SU-DHL-6 (cell line): ENCODE measurements at regions not wholly inside any gene's neighbourhood (a gene's known extent, or its start where the extent isn't known, plus 50 kb on each side); places are given as distances from the start of the nearest gene placed in this dataset.

Experiments used
- H2AFZ ChIP-seq: fragments of 200-600 bp; sonication (generic); 2 replicates; pipeline ENCODE4 v1.6.1; 2014; ENCODE audit warnings: low read depth, mild to moderate bottlenecking, moderate library complexity, mixed read lengths, antibody characterized with exemption, low read length; ENCODE audit not compliant: severe bottlenecking
- H3F3A ChIP-seq: fragments of 200-600 bp; shearing (Covaris generic); 2 replicates; pipeline ENCODE4 v1.6.0; 2016; ENCODE audit warnings: antibody characterized with exemption, mild to moderate bottlenecking; ENCODE audit not compliant: insufficient read depth
- H3K27ac ChIP-seq: fragments of 200-600 bp; sonication (generic); 2 replicates; pipeline ENCODE4 v1.5.1; 2016; ENCODE audit warnings: low read depth, mild to moderate bottlenecking, low read length, moderate library complexity, mixed read lengths
- H3K27me3 ChIP-seq: fragments of 200-600 bp; sonication (generic), shearing (Covaris generic); 2 replicates; pipeline ENCODE4 v1.6.0; 2014; ENCODE audit warnings: mild to moderate bottlenecking, low read length
- H3K36me3 ChIP-seq: fragments of 200-600 bp; sonication (generic); 2 replicates; pipeline ENCODE4 v1.6.1; 2014; ENCODE audit warnings: mild to moderate bottlenecking, low read length, mixed read lengths
- H3K4me2 ChIP-seq: fragments of 300-600, 200-600 bp; shearing (Covaris generic), sonication (generic); 2 replicates; pipeline ENCODE4 v1.6.0; 2014; ENCODE audit warnings: low read length, low read depth, mild to moderate bottlenecking; ENCODE audit not compliant: poor library complexity, severe bottlenecking
- H3K4me3 ChIP-seq: fragments of 200-600 bp; sonication (generic); 2 replicates; pipeline ENCODE4 v1.5.1; 2014; ENCODE audit warnings: antibody characterized with exemption, low read length, mild to moderate bottlenecking, mixed read lengths; ENCODE audit not compliant: insufficient read depth, poor library complexity, severe bottlenecking
- H3K79me2 ChIP-seq: fragments of 200-600 bp; sonication (generic); 2 replicates; pipeline ENCODE4 v1.6.1; 2014; ENCODE audit warnings: mild to moderate bottlenecking, low read length, moderate library complexity; ENCODE audit not compliant: insufficient read depth
- H3K9ac ChIP-seq: fragments of 200-600 bp; sonication (generic); 2 replicates; pipeline ENCODE4 v1.7.0; 2014; ENCODE audit warnings: mild to moderate bottlenecking, low read length
- H3K9me2 ChIP-seq: fragments of 200-600 bp; sonication (generic); replicated peaks from 2 replicates; pipeline ENCODE4 v1.6.1; 2014; ENCODE audit warnings: low read length; ENCODE audit not compliant: insufficient read depth
- H3K9me3 ChIP-seq: fragments of 200-600 bp; sonication (generic); 2 replicates; pipeline ENCODE4 v1.6.1; 2014; ENCODE audit warnings: low read length, mixed read lengths; ENCODE audit not compliant: insufficient read depth
- H4K20me1 ChIP-seq: fragments of 200-600 bp; sonication (generic); 2 replicates; pipeline ENCODE4 v1.6.1; 2014; ENCODE audit warnings: low read depth, mild to moderate bottlenecking, antibody characterized with exemption, low read length, moderate library complexity, mixed read lengths
- EZH2phosphoT487 ChIP-seq: fragments of 200-600 bp; sonication (generic), shearing (Covaris generic); conservative IDR thresholded peaks from 2 replicates; pipeline ENCODE4 v1.6.1; 2018; ENCODE audit warnings: mild to moderate bottlenecking, antibody characterized with exemption, low read length, moderate library complexity, mixed read lengths
- TF ChIP-seq, protein P1 (sequence below): fragments of 200-600 bp; sonication (generic); IDR thresholded peaks from one replicate; pipeline ENCODE4 v1.5.1; 2017; ENCODE audit warnings: antibody characterized with exemption, mild to moderate bottlenecking, low read length, moderate library complexity; ENCODE audit not compliant: insufficient read depth, poor library complexity, severe bottlenecking

DNA sequence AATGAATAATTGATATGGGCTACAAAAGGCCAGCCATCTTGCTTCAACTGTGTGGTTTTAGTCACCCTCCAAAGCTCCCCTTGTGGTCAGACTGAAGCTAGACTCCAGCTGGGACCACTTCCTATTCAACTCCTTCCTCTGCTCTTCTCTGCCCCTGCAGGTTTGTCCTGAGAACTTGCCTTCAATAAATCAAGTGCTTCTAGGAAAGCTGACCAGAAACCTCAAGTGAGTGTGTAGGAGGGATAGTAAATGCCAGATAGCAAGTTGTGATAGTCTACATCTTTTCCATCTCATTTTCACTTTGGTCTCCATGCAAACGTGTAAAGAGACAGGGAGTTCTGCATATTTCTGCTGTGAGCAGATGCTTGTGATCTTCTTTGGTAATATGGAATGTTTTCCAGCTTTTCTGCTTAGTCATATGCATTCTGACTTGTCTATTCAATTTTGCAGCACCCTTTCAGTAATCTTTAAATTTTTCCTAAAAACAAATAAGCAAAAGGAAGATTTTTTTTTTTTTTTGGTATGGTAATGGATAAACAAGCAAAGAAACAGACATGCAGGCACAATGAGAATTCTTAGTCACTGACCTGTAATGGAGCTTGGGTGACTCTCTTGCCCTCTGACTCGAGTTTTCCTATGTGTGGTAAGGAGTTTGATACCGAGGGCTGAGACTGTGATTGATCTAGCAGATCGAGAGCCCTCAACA, 201.3 kb upstream of the BTBD3 start:
- Histone ChIP-seq H3K79me2 (no peaks in the 10 kb centered on the region), H3K27me3 (no peaks in the 10 kb centered on the region), H4K20me1 (no peaks in the 10 kb centered on the region), H3K36me3 (no peaks in the 10 kb centered on the region), H3K9me3 (no peaks in the 10 kb centered on the region), H3K27ac (no peak overlapping the region), H3K4me2 (no peak overlapping the region), H2AFZ (no peak overlapping the region), H3K9me2 (no peaks in the 10 kb centered on the region), H3F3A (no peaks in the 10 kb centered on the region), H3K9ac (no peak overlapping the region), H3K4me3 (no peak overlapping the region)
- TF ChIP-seq, protein P1, sequence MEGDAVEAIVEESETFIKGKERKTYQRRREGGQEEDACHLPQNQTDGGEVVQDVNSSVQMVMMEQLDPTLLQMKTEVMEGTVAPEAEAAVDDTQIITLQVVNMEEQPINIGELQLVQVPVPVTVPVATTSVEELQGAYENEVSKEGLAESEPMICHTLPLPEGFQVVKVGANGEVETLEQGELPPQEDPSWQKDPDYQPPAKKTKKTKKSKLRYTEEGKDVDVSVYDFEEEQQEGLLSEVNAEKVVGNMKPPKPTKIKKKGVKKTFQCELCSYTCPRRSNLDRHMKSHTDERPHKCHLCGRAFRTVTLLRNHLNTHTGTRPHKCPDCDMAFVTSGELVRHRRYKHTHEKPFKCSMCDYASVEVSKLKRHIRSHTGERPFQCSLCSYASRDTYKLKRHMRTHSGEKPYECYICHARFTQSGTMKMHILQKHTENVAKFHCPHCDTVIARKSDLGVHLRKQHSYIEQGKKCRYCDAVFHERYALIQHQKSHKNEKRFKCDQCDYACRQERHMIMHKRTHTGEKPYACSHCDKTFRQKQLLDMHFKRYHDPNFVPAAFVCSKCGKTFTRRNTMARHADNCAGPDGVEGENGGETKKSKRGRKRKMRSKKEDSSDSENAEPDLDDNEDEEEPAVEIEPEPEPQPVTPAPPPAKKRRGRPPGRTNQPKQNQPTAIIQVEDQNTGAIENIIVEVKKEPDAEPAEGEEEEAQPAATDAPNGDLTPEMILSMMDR, result no peak
- TF ChIP-seq EZH2phosphoT487, result no peak

DNA sequence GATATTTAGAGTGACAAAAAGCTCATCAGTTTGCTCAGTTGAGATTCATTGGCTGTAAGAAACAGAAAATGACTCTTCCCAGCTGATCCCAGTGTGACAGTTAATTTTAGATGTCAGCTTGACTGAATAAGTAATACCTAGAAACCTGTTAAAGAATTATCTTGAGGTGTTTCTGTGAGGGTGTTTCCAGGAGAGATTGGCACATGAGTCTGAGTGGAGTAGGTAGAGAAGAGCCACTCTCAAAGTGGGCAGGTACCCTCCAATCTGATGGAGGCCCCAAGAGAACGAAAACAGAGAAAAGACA, 200.8 kb upstream of the BTBD3 start:
- Histone ChIP-seq H3K4me2 (no peak overlapping the region), H3K36me3 (no peaks in the 10 kb centered on the region), H3F3A (no peaks in the 10 kb centered on the region), H3K9ac (no peak overlapping the region), H3K79me2 (no peaks in the 10 kb centered on the region), H2AFZ (no peak overlapping the region), H3K27me3 (no peaks in the 10 kb centered on the region), H3K27ac (no peak overlapping the region), H3K9me3 (no peaks in the 10 kb centered on the region), H4K20me1 (no peaks in the 10 kb centered on the region), H3K9me2 (no peaks in the 10 kb centered on the region), H3K4me3 (no peak overlapping the region)
- no peak for TF ChIP-seq EZH2phosphoT487
- TF ChIP-seq, protein P1, result no peak

DNA sequence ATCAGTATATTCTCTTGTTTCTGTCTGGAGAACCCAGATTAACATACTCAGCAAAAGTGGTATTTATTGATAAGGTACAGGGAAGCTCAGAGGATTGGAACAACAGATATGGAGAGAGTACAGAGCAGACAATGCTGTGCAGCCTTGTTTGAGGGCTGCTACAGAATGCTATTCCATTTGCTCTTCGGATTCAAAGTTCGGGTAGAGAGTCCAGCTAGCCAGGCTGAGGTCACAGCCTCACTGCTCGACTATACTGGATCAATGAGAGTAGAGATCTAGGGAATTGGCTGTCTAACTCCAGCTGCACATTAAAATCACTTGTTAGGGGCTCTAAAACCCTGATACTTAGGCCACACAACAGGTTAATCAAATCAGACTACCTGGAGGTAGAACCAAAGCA, 200.1 kb upstream of the BTBD3 start:
- Histone ChIP-seq H3K27ac (no peak overlapping the region), H3K27me3 (no peaks in the 10 kb centered on the region), H2AFZ (no peak overlapping the region), H3K79me2 (no peaks in the 10 kb centered on the region), H3K9me3 (no peaks in the 10 kb centered on the region), H3K36me3 (no peaks in the 10 kb centered on the region), H3K4me3 (no peak overlapping the region), H3F3A (no peaks in the 10 kb centered on the region), H3K9me2 (no peaks in the 10 kb centered on the region), H3K9ac (no peak overlapping the region), H4K20me1 (no peaks in the 10 kb centered on the region), H3K4me2 (no peak overlapping the region)
- TF ChIP-seq, protein P1, result no peak
- TF ChIP-seq EZH2phosphoT487, result no peak
